Gastrocnemius medialis (tissue), 4 donors: ENCODE measurements at regions not wholly inside any gene's neighbourhood (a gene's known extent, or its start where the extent isn't known, plus 50 kb on each side); places are given as distances from the start of the nearest gene placed in this dataset.

Source experiments
- CTCF ChIP-seq, 5 experiments: fragments of 450-650 bp in 3 of 5; fragments of 200-600 bp in 2 of 5; sonication (generic) in 2 of 5; IDR thresholded peaks in 4 of 5; conservative IDR thresholded peaks in 1 of 5; 1 replicate in 4 of 5; 2 replicates in 1 of 5; pipeline ENCODE4 v1.5.1; 2016 to 2019; ENCODE audit warnings: antibody characterized with exemption in 5 of 5, mild to moderate bottlenecking in 3 of 5, moderate library complexity in 3 of 5
- POLR2A ChIP-seq, 2 donors: fragments of 450-650 bp; IDR thresholded peaks; one replicate each; pipeline ENCODE4 v1.6.1; 2017; ENCODE audit warnings: antibody characterized with exemption in 2 of 2, mild to moderate bottlenecking in 2 of 2, moderate library complexity in 2 of 2

GRCh38 chr4:160299608-160300007 is 1196.7 kb downstream of the RAPGEF2 start:
- no peak for TF ChIP-seq CTCF (IDR thresholded peaks at IDR 0.05 in 4 of 5, conservative IDR thresholded peaks at IDR 0.05 in 1 of 5)
- TF ChIP-seq POLR2A (IDR thresholded peaks at IDR 0.05), result no peak
